ENCODE measurements at regions not wholly inside any gene's neighbourhood (a gene's known extent, or its start where the extent isn't known, plus 50 kb on each side); places are given as distances from the start of the nearest gene placed in this dataset.

DNA sequence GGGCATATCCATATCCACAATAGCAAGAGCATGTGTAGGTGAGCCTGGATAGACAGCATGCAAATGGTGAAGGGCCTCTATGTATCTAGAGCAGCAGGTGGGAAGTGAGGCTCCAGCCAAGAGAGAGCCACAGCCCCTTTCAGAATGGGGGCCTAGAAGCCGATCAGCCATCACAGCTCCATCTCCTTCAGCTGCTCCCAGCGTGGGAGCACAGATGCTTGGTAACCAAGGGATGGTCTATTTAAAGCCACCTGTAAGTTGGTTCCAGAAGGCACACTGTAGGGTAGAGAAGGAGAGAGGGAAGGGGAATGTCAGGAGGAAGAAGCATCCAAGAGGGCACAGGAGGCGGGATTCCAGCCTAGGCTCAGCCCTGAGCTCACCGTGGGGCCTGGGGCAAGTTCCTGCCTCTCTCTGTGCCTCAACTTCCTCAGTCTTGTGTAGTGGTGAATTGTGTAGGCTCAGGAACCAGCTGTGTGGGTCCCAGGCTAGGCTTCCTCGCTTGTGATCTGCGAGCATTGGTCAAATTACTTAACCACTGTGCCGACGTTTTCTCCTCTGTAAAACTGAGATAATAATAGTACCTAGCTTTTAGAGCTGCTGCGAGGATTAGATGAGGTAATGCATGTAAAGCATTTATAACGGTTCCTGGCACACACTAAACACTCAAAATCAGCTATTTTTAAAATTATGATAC lies 122.9 kb upstream of the NAV2 start:
- TF ChIP-seq, protein P1, sequence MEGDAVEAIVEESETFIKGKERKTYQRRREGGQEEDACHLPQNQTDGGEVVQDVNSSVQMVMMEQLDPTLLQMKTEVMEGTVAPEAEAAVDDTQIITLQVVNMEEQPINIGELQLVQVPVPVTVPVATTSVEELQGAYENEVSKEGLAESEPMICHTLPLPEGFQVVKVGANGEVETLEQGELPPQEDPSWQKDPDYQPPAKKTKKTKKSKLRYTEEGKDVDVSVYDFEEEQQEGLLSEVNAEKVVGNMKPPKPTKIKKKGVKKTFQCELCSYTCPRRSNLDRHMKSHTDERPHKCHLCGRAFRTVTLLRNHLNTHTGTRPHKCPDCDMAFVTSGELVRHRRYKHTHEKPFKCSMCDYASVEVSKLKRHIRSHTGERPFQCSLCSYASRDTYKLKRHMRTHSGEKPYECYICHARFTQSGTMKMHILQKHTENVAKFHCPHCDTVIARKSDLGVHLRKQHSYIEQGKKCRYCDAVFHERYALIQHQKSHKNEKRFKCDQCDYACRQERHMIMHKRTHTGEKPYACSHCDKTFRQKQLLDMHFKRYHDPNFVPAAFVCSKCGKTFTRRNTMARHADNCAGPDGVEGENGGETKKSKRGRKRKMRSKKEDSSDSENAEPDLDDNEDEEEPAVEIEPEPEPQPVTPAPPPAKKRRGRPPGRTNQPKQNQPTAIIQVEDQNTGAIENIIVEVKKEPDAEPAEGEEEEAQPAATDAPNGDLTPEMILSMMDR (IDR thresholded peaks at IDR 0.05; ENCODE audit: low read depth, low read length): no peak
- H3K4me3 ChIP-seq (replicated peaks in 1 of 2; ENCODE audit: low read depth in 2 of 2, low read length in 2 of 2): no peak overlapping the region
- no peak for DNase-seq (ENCODE audit: low read depth in 2 of 2)

DNA sequence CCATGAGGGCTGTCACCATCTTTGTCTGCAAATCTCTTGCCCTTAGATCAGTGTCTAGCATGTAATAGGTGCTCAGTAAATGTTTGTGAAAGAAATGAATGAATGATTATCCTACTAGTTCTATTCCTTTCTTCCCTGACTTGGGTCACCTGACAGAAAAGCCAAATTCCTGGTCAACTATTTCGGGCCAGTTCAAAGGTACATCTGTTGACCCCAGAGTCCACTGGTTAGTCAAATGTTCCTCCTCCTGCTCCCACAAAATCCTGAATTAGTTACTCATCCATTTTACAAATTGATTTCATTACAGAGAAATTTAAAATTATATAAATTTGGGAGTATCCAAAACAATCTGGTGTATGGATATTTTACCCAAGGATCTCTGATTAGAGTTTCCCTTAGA lies 124.7 kb upstream of the NAV2 start:
- H3K4me3 ChIP-seq (replicated peaks in 1 of 2; ENCODE audit: low read depth in 2 of 2, low read length in 2 of 2): no peak overlapping the region
- no peak for DNase-seq (ENCODE audit: low read depth in 2 of 2)
- TF ChIP-seq, protein P1 (IDR thresholded peaks at IDR 0.05; ENCODE audit: low read depth, low read length): no peak

DNA sequence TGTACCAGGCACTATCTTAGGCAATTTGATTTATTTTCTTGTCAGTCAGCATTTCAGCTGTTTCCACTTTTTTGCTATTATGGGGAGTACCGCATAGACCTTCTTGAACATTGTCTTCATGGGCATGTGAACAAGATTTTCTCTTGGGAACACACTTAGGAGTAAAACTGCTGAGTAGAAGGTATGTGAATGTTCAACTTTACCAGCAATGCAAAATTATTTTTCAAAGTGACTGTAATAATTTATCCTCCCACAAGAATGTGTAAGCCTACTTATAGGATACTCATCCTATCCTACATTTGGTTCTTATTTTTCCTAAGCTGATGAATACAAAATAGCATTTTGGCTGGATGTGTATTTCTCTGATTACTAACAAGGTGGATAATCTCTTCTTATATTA lies 132.0 kb upstream of the NAV2 start:
- TF ChIP-seq, protein P1 (IDR thresholded peaks at IDR 0.05; ENCODE audit: low read depth, low read length): no peak

DNA sequence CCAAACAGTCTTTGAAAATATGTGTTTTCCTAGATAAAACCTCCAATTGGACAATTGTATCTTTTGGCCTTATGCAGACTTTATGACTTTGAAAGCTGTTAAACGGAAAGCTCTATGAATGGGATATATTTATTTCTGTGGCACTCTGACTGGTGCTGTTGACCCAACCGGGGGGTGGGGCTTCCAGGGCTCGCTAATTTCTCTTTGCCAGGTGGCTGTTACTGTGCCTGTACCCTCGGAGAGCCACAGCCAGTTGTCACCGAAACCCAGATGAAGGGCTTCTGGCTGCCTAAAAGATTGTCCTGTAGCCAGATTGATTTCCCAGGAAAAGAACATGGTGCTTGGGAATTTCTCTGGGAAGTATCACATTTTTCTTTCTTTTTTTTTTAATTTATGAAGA lies 132.7 kb upstream of the NAV2 start:
- DNase-seq (ENCODE audit: low read depth in 2 of 2): no peak
- TF ChIP-seq, protein P1 (IDR thresholded peaks at IDR 0.05; ENCODE audit: low read depth, low read length): no peak
- no peak overlapping the region for H3K4me3 ChIP-seq (replicated peaks in 1 of 2; ENCODE audit: low read depth in 2 of 2, low read length in 2 of 2)

More for the DNA sequence above, 132.0 kb upstream of the NAV2 start:
- no peak for DNase-seq (ENCODE audit: low read depth in 2 of 2)
- H3K4me3 ChIP-seq (replicated peaks in 1 of 2; ENCODE audit: low read depth in 2 of 2, low read length in 2 of 2): no peak overlapping the region

DNA sequence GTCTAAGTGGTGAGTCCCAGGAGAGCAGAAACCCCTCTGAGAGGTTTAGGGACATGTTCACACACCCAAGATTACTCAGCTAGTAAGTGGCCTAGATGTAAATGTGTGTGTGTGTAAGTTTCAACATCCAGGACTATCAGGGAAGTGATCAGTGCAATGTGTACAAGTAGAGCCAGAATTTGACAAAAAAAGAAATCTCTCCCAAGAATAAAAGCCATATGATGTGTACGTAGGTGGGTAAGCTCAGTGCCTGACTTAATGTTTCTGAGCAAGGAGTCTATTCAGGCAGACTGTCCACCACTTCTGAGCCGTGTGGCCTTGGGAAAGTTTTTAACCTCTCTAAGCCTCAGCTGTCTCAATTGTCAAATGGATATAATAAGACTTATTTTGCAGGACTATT lies 133.8 kb upstream of the NAV2 start:
- H3K4me3 ChIP-seq (replicated peaks in 1 of 2; ENCODE audit: low read depth in 2 of 2, low read length in 2 of 2): no peak overlapping the region
- DNase-seq (ENCODE audit: low read depth in 2 of 2): no peak
- TF ChIP-seq, protein P1 (IDR thresholded peaks at IDR 0.05; ENCODE audit: low read depth, low read length): no peak

DNA sequence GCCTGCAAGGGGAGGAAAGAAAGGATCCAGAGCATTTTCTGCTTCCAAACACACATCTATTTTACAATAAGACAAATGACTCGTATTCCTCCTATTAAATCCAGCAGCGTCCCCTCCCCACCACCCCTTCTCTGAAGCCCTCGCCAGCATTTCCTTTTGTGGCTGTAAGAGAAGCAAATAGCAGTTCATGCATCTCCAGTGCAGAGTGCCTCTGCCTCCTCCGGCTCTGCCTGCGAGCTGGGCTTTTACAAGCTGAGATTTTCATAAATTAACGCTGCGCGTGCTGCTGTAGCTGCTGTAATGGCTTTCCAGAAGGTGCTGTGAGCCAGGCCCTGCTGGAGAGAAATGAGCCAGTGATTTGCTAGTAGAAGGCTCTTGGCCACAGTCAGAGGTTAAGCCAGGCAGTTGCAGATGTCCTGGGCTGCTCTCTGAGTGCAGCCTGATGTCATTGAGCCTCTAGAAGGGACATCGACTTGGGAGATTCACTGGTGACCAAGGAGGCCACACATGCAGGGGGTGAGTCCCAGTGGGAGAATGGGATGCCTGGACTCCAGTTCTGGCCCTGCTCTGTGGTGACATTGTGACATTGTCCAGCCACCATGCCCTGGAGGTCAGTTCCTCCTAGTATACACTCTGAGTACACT lies 134.5 kb upstream of the NAV2 start:
- DNase-seq (ENCODE audit: low read depth in 2 of 2): peak; percentile 61 to 89
- TF ChIP-seq, protein P1 (IDR thresholded peaks at IDR 0.05; ENCODE audit: low read depth, low read length): no peak
- H3K4me3 ChIP-seq (replicated peaks in 1 of 2; ENCODE audit: low read depth in 2 of 2, low read length in 2 of 2): no peak overlapping the region
